HG02870 (cell line): ENCODE measurements at regions not wholly inside any gene's neighbourhood (a gene's known extent, or its start where the extent isn't known, plus 50 kb on each side); places are given as distances from the start of the nearest gene placed in this dataset.

ENCODE experiments used
- ATAC-seq: cut with Tn5 transposase; IDR thresholded peaks from one replicate; pipeline ENCODE4 v1.9.1; 2021; ENCODE audit warnings: mild to moderate bottlenecking, moderate library complexity; ENCODE audit not compliant: unreplicated experiment

- no peak for ATAC-seq
Measured at GRCh38 chr4:24070117-24070516, 180.3 kb upstream of the PPARGC1A start.

GRCh38 chr4:24067367-24068193, 177.7 kb upstream of the PPARGC1A start:
- no peak for ATAC-seq

GRCh38 chr4:24065974-24066373, 176.1 kb upstream of the PPARGC1A start:
- no peak for ATAC-seq

- no peak for ATAC-seq
Measured at GRCh38 chr4:24063731-24064130, 173.9 kb upstream of the PPARGC1A start.

GRCh38 chr4:24060932-24061331, 171.1 kb upstream of the PPARGC1A start:
- ATAC-seq = no peak

GRCh38 chr4:24059839-24060238, 170.0 kb upstream of the PPARGC1A start:
- no peak for ATAC-seq

- ATAC-seq = no peak
Measured at GRCh38 chr4:24057915-24058559, 168.2 kb upstream of the PPARGC1A start.

- no peak for ATAC-seq
Measured at GRCh38 chr4:24056289-24056688, 166.4 kb upstream of the PPARGC1A start.

GRCh38 chr4:24055623-24056022, 165.8 kb upstream of the PPARGC1A start:
- ATAC-seq = no peak

- no peak for ATAC-seq
Measured at GRCh38 chr4:24054910-24055309, 165.1 kb upstream of the PPARGC1A start.

- no peak for ATAC-seq
Measured at GRCh38 chr4:24053934-24054333, 164.1 kb upstream of the PPARGC1A start.

GRCh38 chr4:24044610-24045589, 155.1 kb upstream of the PPARGC1A start:
- no peak for ATAC-seq

GRCh38 chr4:24042094-24042493, 152.2 kb upstream of the PPARGC1A start:
- ATAC-seq = no peak

GRCh38 chr4:24040811-24041210, 151.0 kb upstream of the PPARGC1A start:
- no peak for ATAC-seq

GRCh38 chr4:24033626-24034025, 143.8 kb upstream of the PPARGC1A start:
- no peak for ATAC-seq

GRCh38 chr4:24032371-24032989, 142.6 kb upstream of the PPARGC1A start:
- peak; percentile 58 for ATAC-seq

- ATAC-seq = no peak
Measured at GRCh38 chr4:24026596-24026995, 136.7 kb upstream of the PPARGC1A start.

- ATAC-seq = no peak
Measured at GRCh38 chr4:24024605-24025004, 134.8 kb upstream of the PPARGC1A start.

- ATAC-seq = no peak
Measured at GRCh38 chr4:24024157-24024556, 134.3 kb upstream of the PPARGC1A start.

GRCh38 chr4:24015782-24016181, 125.9 kb upstream of the PPARGC1A start:
- ATAC-seq = no peak
